ENCODE measurements at regions not wholly inside any gene's neighbourhood (a gene's known extent, or its start where the extent isn't known, plus 50 kb on each side); places are given as distances from the start of the nearest gene placed in this dataset.

- TF ChIP-seq NFYB (CRISPR knock-in tag; IDR thresholded peaks at IDR 0.05) (no peak), CTCF (CRISPR knock-in tag; IDR thresholded peaks at IDR 0.05) (no peak)
Observed at GRCh38 chrX:3176439-3176820, 135.2 kb downstream of the ARSF start.
